ENCODE measurements at regions not wholly inside any gene's neighbourhood (a gene's known extent, or its start where the extent isn't known, plus 50 kb on each side); places are given as distances from the start of the nearest gene placed in this dataset.
A peak's percentile ranks its signal among the peaks of the same experiment; 100 is the strongest.

DNA sequence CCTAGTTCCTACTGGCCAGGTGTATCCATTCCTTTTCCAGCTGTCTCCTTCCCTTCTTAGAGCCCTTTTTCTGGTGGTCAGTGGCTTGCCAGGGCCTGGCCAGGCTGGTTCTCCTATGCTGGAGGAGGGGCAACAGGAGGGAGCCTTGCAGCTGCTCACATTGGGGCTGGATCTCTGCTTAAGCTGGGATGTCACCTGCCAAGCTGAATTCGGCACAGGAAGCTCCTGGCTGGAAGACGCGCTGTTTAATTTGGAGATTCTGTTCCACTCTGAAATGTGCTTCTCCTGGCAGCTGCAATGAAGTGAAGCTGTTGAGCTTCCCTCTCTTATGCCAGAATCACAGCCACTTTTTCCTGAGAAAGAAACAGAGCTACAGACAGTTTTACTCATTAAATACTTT, 56.0 kb upstream of the POU3F1 start:
- TF ChIP-seq EZH2phosphoT487 (IDR thresholded peaks at IDR 0.05) (no peak), EZH2 (IDR thresholded peaks at IDR 0.05) (no peak)
- TF ChIP-seq, protein P1, sequence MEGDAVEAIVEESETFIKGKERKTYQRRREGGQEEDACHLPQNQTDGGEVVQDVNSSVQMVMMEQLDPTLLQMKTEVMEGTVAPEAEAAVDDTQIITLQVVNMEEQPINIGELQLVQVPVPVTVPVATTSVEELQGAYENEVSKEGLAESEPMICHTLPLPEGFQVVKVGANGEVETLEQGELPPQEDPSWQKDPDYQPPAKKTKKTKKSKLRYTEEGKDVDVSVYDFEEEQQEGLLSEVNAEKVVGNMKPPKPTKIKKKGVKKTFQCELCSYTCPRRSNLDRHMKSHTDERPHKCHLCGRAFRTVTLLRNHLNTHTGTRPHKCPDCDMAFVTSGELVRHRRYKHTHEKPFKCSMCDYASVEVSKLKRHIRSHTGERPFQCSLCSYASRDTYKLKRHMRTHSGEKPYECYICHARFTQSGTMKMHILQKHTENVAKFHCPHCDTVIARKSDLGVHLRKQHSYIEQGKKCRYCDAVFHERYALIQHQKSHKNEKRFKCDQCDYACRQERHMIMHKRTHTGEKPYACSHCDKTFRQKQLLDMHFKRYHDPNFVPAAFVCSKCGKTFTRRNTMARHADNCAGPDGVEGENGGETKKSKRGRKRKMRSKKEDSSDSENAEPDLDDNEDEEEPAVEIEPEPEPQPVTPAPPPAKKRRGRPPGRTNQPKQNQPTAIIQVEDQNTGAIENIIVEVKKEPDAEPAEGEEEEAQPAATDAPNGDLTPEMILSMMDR (IDR thresholded peaks at IDR 0.05): no peak
- H3K27me3 ChIP-seq: no peaks in the 10 kb centered on the region
- H4K20me1 ChIP-seq (ENCODE audit: low read depth): no peaks in the 10 kb centered on the region
- H3K4me1 ChIP-seq: peaks cover 5% of the 10 kb centered on the region
- H3K9me3 Mint-ChIP-seq: no peaks in the 10 kb centered on the region
- no peak overlapping the region for H3K27ac Mint-ChIP-seq
- H2AFZ ChIP-seq (replicated peaks): no peak overlapping the region
- DNase-seq (ENCODE audit: low spot score): no peak
- peaks cover 4% of the 10 kb centered on the region for H3K4me1 Mint-ChIP-seq
- H3K4me2 ChIP-seq: no peak overlapping the region
- H3K27ac ChIP-seq: no peak overlapping the region
- no peaks in the 10 kb centered on the region for H3K79me2 ChIP-seq (ENCODE audit: low read depth)
- H3K4me3 ChIP-seq: no peak overlapping the region
- H3K36me3 ChIP-seq: no peaks in the 10 kb centered on the region
- no peak overlapping the region for H3K9ac ChIP-seq
- no peaks in the 10 kb centered on the region for H3F3A ChIP-seq (ENCODE audit: low read depth)
- H3K36me3 Mint-ChIP-seq: peaks cover 7% of the 10 kb centered on the region
- H3K4me3 Mint-ChIP-seq: no peak overlapping the region
- H3K9me3 ChIP-seq (ENCODE audit: low read depth): no peaks in the 10 kb centered on the region
- H3K27me3 Mint-ChIP-seq (ENCODE audit: insufficient read depth, low read depth): peaks cover 8% of the 10 kb centered on the region

DNA sequence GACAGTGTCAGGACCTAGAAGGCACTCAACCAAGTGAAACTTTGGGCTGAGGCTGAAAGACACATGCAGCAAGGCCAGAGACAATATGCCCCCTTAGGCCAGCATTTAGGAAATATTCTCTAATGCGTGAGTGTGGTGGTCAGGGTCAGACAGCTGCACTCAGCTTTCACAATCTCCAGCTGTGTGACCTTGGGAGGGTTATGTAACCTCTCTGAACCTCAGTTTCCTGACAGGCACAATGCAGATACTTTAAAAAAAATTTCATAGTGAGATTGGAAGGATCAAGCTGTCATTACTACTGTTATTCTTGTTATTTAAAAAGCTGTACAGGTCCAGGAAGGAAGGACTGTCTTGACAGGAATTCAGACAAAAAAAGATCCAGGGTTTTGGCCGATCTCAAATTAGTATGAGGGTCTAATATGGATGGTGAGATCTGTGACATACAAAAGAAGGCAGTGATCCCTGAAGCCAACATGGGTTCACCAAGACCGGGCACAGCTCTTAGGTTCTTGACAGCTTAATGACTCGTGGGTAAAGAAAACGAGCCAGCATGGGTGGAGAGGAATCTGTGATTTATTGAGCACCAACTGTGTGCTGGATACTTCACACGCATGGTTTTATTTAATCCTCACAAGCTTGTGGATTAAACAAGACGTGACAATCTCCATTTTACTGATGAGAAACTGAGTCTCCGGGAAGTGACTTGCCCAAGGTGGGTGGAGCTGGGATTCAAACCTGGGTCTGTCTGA, 54.6 kb upstream of the POU3F1 start:
- TF ChIP-seq EZH2 (IDR thresholded peaks at IDR 0.05) (no peak), EZH2phosphoT487 (IDR thresholded peaks at IDR 0.05) (no peak)
- TF ChIP-seq, protein P1 (IDR thresholded peaks at IDR 0.05): no peak
- Histone ChIP-seq H3K4me1 (peaks cover 12% of the 10 kb centered on the region), H3K27me3 (no peaks in the 10 kb centered on the region), H3K79me2 (ENCODE audit: low read depth) (no peaks in the 10 kb centered on the region), H2AFZ (replicated peaks) (no peak overlapping the region), H3K4me2 (no peak overlapping the region), H3K4me3 (no peak overlapping the region), H3K27ac (no peak overlapping the region), H3K36me3 (no peaks in the 10 kb centered on the region), H3K9me3 (ENCODE audit: low read depth) (no peaks in the 10 kb centered on the region), H4K20me1 (ENCODE audit: low read depth) (no peaks in the 10 kb centered on the region), H3K9ac (no peak overlapping the region), H3F3A (ENCODE audit: low read depth) (no peaks in the 10 kb centered on the region)
- Mint-ChIP-seq H3K4me1 (peaks cover 11% of the 10 kb centered on the region), H3K36me3 (peaks cover 7% of the 10 kb centered on the region), H3K27ac (no peak overlapping the region), H3K9me3 (no peaks in the 10 kb centered on the region), H3K27me3 (ENCODE audit: insufficient read depth, low read depth) (peaks cover 7% of the 10 kb centered on the region), H3K4me3 (no peak overlapping the region)
- no peak for DNase-seq (ENCODE audit: low spot score)

DNA sequence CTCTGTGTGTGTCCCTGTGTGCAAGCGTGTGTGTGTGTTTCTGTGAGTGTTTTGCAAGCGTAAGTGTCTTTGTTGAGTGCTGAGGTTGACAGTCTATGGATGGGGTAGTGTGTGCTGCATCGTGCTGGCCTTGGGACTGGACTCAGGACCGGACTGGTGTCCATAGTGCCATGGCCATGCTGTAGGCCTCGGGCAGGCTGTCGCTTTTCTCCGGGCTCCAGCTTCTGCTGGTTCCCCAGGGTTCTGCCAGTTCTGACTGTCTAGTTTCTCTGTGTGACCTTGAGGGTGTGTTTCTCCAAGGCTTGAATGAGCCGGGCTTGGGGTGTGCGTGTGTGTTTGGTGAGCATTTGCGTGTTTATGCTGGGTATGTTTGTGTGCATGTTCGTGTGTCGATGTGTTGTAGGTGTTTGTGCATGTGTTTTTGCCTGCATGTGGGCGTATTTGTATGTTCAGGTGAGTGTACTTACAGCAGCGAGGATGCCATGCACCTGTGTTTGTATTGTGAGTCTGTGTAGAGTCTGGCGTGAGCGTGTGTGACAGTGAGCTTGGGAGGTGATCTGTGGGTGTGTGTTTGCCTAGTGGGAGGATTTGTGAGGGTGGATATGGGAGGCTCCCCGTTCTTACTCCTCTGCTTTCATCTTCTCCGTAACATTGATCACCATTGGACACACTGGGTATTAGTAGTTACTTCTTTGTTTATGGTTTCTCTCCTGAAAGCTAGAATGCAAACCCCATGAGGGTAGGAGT, 51.7 kb upstream of the POU3F1 start:
- H3K27ac ChIP-seq: no peak overlapping the region

More for the DNA sequence above, 51.7 kb upstream of the POU3F1 start:
- H3K27me3 Mint-ChIP-seq (ENCODE audit: insufficient read depth, low read depth): peaks cover 5% of the 10 kb centered on the region
- H3K4me1 ChIP-seq: peaks cover 16% of the 10 kb centered on the region
- H3K9me3 Mint-ChIP-seq: no peaks in the 10 kb centered on the region
- H3K36me3 Mint-ChIP-seq: no peaks in the 10 kb centered on the region
- peaks cover 27% of the 10 kb centered on the region for H3K4me1 Mint-ChIP-seq
- H3K9me3 ChIP-seq (ENCODE audit: low read depth): no peaks in the 10 kb centered on the region
- no peak overlapping the region for H3K4me3 ChIP-seq
- H3K27ac Mint-ChIP-seq: peak overlapping the region; percentile 6
- H3K9ac ChIP-seq: no peak overlapping the region
- no peaks in the 10 kb centered on the region for H3F3A ChIP-seq (ENCODE audit: low read depth)
- H3K36me3 ChIP-seq: no peaks in the 10 kb centered on the region
- TF ChIP-seq EZH2 (IDR thresholded peaks at IDR 0.05) (no peak), EZH2phosphoT487 (IDR thresholded peaks at IDR 0.05) (no peak)
- TF ChIP-seq, protein P1 (IDR thresholded peaks at IDR 0.05): no peak
- H3K4me2 ChIP-seq: no peak overlapping the region
- H3K79me2 ChIP-seq (ENCODE audit: low read depth): no peaks in the 10 kb centered on the region
- no peaks in the 10 kb centered on the region for H3K27me3 ChIP-seq
- DNase-seq (ENCODE audit: low spot score): no peak
- H2AFZ ChIP-seq (replicated peaks): no peak overlapping the region
- no peaks in the 10 kb centered on the region for H4K20me1 ChIP-seq (ENCODE audit: low read depth)
- no peak overlapping the region for H3K4me3 Mint-ChIP-seq
